ENCODE measurements at regions not wholly inside any gene's neighbourhood (a gene's known extent, or its start where the extent isn't known, plus 50 kb on each side); places are given as distances from the start of the nearest gene placed in this dataset.

DNA sequence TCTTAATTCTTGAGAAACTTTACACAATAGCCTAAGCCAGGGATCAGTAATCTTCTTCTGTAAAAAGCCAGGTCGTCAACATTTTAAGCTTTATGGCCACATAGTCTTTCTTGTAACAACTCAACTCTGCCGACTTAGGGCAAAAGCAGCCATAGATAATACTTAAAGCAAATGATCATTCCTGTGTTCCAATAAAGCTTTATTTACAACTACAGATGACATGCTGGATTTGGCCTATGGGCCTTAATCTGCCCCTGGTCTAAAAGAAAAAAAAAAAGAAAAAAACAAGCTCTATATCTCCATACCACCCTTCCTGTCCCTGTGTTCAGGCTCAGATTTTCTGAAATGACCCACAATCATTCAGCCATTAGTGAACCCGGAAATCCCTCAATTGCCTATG is 220.3 kb downstream of the ENC1 start:
- TF ChIP-seq, protein P1, sequence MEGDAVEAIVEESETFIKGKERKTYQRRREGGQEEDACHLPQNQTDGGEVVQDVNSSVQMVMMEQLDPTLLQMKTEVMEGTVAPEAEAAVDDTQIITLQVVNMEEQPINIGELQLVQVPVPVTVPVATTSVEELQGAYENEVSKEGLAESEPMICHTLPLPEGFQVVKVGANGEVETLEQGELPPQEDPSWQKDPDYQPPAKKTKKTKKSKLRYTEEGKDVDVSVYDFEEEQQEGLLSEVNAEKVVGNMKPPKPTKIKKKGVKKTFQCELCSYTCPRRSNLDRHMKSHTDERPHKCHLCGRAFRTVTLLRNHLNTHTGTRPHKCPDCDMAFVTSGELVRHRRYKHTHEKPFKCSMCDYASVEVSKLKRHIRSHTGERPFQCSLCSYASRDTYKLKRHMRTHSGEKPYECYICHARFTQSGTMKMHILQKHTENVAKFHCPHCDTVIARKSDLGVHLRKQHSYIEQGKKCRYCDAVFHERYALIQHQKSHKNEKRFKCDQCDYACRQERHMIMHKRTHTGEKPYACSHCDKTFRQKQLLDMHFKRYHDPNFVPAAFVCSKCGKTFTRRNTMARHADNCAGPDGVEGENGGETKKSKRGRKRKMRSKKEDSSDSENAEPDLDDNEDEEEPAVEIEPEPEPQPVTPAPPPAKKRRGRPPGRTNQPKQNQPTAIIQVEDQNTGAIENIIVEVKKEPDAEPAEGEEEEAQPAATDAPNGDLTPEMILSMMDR (IDR thresholded peaks at IDR 0.05; ENCODE audit: control insufficient read depth, insufficient read depth, low read depth, low read length, missing control alignments), result no peak
- no peak for DNase-seq (ENCODE audit: low read depth)
- no peak overlapping the region for H3K4me3 ChIP-seq (ENCODE audit: control insufficient read depth, low read depth, low read length)

DNA sequence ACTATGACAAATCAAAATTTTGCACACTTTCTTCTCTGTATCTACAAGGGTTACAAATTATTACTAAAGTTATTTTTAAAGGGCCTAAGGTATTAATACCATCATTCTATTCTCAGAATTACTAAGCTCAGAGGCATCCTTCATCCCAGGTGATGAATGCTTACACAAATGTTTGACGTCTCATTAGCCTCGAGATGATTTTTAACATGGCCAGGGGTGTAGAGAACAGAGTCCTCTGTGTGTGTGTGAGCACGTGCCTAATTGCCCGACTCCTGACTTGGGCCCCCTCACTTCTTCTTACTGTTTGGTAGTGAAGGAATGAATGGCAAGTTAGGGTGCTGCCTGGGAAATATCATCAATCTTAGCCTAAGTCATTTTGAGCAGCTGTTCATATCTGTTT is 221.1 kb downstream of the ENC1 start:
- TF ChIP-seq, protein P1 (IDR thresholded peaks at IDR 0.05; ENCODE audit: control insufficient read depth, insufficient read depth, low read depth, low read length, missing control alignments), result no peak
- no peak for DNase-seq (ENCODE audit: low read depth)
- no peak overlapping the region for H3K4me3 ChIP-seq (ENCODE audit: control insufficient read depth, low read depth, low read length)

DNA sequence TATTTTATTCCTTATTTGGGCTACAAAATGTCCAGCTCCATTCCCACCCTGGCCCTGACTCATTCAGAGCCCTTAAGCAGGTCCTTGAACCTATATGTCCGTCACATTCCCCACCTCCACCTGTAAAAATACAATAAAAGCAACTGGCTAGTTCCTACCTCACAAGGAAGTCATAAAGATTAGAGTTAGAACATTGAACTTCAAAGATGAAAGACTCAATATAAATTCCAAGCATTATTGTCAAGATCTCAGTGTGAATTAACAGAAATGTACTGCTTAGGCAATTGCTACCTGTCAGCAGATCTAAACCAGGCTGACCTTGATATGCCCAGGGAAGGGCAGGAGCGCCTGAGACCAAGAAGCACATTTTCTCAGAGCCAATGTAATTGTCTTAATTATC is 221.8 kb downstream of the ENC1 start:
- TF ChIP-seq, protein P1 (IDR thresholded peaks at IDR 0.05; ENCODE audit: control insufficient read depth, insufficient read depth, low read depth, low read length, missing control alignments), result no peak
- no peak for DNase-seq (ENCODE audit: low read depth)
- H3K4me3 ChIP-seq (ENCODE audit: control insufficient read depth, low read depth, low read length), result no peak overlapping the region

DNA sequence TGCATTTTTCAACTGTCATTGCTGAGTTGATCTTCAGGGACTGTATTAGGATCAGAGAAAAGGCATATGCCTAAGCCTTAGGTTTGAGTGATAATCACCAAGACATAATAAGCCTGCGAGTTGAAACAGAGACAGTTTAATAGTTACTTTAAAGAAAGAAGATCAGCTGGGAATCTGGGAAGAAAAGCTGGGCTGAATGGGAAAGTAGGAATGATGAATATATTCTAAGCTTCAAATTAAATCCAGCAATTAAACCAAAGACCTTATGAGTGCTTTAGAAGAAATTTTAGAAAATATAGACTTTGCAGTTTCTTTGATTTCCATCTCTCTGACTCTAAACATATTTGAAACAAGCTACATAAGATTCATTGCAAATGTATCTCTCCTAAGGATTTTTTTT is 222.3 kb downstream of the ENC1 start:
- TF ChIP-seq, protein P1 (IDR thresholded peaks at IDR 0.05; ENCODE audit: control insufficient read depth, insufficient read depth, low read depth, low read length, missing control alignments), result no peak
- no peak for DNase-seq (ENCODE audit: low read depth)
- H3K4me3 ChIP-seq (ENCODE audit: control insufficient read depth, low read depth, low read length), result no peak overlapping the region

DNA sequence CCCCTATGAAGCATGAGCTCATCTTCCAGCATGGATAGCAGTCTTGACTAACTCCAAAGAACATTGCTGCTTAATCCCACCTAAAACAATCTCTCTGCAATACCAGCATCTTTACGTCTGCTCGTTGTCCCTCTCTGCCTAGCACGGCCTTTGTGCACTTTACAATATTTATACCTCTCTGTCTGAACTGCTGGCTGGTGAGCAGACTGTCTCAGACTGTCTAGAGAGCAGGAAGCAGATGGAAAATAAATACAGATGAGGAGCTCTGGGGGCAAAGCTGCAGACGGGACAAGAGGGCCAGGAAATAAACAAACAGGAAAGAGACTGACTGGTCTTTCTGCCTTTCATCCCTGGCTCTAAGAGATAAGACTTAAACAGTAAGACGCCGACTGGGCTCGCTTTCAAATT is 224.8 kb downstream of the ENC1 start:
- H3K4me3 ChIP-seq (ENCODE audit: control insufficient read depth, low read depth, low read length), result no peak overlapping the region
- TF ChIP-seq, protein P1 (IDR thresholded peaks at IDR 0.05; ENCODE audit: control insufficient read depth, insufficient read depth, low read depth, low read length, missing control alignments), result no peak
- no peak for DNase-seq (ENCODE audit: low read depth)

DNA sequence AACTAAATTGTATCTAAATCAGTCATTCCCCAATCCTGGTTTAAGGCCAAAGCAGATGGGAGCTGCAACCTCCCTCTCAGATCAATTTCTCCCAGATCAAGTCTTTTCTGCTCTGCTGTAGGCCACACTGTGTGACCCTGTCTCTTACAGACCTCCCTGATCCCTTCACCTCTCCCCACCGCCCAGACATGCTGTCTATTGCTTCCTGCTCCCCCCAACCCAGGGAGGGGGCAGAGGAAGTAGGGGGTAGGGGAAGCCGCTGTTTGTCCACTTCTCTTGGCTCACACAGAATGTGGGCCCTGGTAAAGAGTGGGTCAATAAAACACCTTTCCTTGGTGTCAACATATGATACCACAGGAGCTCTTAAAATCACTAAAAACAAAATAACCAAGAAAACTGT is 226.3 kb downstream of the ENC1 start:
- TF ChIP-seq, protein P1 (IDR thresholded peaks at IDR 0.05; ENCODE audit: control insufficient read depth, insufficient read depth, low read depth, low read length, missing control alignments), result no peak
- no peak for DNase-seq (ENCODE audit: low read depth)
- no peak overlapping the region for H3K4me3 ChIP-seq (ENCODE audit: control insufficient read depth, low read depth, low read length)
